ENCODE measurements at regions not wholly inside any gene's neighbourhood (a gene's known extent, or its start where the extent isn't known, plus 50 kb on each side); places are given as distances from the start of the nearest gene placed in this dataset.

DNA sequence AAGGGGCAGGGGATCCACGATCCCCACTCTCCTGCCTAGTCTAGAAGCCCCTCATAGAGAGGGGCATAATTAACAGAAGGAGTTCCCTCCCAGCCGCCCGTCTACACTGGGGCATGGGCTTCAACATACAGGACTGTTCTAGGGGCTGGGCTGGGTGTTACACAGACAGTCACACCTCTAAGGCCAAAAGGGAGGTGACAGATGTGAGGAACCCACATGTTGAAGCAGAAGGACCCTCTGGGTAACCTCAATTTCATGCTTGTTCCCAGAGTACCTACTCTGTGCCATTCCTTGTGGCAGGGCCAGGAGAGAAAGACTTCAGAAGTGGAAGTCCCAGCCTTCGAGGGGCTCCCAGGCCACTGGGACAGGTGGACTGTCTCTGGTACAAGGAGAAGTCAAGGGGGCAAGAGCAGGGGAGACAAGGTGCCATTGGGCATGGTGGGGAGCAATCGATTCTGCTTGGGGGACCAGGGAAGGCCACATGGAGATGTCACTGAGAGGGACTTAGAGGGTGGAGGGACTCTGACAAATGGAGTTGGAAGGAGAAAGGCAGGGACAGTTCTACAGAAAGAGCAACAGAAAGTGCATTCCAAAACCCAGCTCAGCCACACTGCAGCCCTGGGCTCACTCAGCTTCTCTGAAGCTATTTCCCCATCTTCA lies 71.3 kb downstream of the CPN2 start:
- DNase-seq (ENCODE audit: low spot score), result no peak

DNA sequence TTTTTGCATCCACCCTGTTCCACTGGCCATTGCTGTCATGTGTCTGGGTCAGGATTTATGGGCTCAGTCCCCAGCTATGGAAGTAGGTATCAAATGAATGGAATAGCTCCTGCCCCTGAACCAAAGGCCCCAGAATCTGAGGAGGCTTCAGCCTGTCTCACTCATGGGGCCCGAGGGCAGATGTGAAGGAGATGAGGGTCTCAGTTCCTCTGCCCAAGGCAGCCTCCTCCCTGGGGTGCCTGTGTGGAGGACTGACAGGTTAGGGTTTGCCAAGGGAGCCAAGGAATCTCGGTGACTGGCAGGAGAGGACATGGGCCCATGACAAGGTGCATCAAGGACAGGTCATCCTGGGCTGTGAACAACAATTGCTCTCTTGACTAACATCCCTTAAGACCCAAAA lies 70.4 kb downstream of the CPN2 start:
- DNase-seq (ENCODE audit: low spot score), result no peak

DNA sequence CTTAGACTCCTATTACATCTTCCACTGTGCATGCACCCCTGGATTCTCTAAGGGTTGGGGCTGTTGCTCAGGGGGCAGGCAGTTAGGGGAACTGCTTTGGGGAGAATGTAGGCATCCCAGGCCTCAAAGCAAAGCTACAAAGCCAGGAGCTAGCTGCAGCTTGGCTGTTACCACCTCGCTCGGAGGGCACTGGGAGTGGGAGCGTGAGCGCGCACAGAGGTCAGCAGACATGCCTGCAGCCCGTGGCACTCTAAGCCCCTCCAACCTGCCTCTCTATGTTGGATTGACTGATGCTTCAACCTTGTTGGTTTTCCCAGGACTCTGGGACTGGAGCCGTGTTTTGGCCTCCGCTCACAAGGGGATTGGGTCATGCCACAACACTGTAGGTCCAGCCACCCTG lies 69.8 kb downstream of the CPN2 start:
- no peak for DNase-seq (ENCODE audit: low spot score)

DNA sequence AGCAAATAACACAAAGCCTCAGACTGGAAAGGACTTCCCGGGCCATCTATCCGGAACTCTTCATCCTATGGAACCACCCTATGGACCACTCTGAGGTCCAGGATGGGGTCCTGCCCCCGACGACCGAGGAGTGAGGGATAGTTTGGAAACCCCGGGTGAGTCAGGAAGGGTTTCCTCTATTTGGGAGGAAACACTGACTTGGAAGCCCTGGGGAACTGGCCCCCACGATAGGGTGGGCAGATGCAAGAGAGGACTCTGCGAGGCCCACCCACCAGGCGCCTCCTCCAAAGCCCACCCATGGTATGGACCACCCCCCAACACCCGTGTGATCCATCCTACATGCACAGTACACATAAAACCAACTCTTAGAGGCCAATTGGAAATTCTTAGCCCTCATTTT lies 69.4 kb downstream of the CPN2 start:
- no peak for DNase-seq (ENCODE audit: low spot score)

DNA sequence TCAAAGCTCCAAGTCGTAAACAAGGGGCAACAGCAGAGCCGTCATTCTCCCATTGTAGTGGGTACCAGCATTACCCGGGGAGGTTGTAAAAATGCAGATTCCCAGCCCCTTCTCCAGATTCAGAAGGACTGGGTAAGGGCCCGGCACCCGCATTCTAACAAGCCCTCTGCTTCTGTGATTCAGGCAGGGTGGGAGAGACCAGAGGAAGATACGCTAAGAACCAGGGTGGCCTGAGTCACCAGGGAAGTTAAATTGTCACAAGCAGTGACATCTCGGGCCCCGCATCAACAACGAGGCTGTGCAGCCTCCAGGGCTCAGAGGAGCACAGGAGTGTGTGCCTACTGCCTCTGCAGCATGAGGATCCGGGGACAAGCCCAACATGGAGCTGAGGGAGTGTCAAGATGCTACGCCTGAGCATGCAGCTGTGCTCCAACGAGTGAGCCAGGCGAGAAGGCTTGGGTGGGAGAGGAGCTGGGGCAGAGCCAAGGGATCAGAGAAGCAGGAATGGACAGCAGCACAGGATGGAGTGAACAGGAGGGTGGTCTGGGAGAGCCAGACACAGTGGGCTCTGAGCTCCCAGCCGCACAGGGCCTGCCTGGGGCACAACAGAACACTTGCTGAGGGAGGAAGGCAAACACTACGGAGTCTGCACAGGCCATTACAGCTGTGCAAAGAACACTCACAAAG lies 68.5 kb downstream of the CPN2 start:
- DNase-seq (ENCODE audit: low spot score), result no peak

DNA sequence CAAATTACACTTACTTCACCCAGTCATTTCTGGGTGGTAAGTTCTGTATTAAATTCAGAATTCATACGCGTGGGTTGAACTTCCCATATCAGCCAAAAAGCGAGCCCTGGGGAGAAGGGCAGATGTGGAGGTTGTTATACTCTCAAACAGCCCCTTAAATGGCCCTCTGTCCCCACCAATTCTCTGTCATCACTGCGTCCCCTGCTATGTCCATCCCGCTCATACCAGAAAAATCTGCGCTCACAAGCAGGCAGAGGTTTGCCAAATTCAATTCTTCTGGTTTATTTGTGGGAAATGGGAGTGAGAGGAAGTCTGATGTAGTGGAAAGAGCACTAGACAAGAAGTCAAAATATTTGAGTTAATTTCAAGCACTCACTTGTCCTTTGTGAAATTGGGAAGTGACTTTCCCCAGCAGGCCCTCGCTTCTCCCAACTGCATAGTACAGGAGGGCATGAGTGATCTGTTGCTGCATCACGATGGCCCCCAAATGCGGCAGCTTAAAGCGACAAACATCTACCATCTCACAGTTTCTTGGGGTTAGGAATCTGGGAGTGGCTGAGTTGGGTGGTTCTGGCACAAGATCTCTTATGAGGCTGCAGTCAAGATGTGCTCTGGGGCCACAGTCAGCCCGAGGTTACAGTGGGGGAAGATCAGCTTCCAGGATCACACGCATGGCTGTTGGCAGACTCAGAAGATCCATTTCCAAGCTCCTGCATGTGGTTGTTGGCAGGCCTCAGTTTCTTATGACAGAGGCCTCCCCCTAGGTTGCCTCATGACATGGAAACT lies 67.7 kb downstream of the CPN2 start:
- no peak for DNase-seq (ENCODE audit: low spot score)

DNA sequence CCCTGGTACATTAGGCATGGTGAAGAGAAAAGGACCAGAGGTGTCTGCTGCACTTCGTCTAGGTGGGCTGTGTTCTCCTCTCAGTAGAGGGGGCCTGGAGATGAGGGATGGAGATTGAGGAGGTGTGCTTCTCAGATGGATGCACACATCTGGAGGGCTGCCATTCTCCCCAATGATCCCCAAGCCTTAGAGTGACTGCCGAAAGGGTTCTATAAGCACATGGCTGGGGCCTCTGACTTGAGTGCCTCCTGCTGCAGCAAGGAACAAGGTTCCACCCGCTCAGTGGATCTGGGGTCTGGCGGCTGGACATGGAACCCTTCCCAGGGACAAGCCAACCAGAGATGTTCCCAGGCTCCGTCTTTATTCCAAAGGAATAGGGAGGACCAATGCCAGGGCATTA lies 66.8 kb downstream of the CPN2 start:
- DNase-seq (ENCODE audit: low spot score), result no peak

DNA sequence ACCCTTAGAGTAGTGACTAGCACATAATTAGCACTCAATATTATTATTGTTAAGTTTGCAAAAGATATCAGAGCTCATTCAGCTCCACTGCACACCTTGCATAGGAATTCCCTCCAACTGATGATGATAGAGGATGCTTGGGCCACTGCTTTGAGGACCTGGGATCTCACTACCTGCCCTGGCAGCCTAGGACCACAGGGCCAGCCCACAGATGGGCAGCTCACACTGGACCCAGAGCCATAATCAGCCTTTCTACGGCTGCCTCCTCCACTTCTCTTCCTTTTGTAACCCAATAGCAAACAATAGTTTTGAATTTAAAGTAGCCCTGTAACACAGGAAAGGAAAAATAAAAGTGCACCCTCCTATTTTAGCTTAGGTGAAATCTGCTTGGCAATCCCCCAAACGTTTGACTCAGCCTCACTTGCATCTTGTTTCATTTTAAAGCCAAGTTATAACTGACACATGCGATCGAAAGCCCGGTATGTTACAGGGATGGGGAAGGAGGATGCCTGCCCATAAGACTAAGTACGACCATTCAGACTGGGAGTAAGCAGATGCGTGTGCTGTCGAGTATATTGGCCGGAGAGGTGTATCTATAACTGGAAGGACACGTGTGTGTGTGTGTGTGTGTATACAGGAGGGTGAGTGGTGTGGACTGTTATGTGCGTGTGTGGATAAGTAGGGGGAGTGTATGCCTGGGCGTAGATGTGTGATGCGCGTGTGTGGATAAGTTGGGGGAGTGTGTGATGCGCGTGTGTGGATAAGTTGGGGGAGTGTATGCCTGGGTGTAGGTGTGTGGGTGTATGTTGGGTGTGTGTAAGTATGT lies 65.9 kb downstream of the CPN2 start:
- no peak for DNase-seq (ENCODE audit: low spot score)

DNA sequence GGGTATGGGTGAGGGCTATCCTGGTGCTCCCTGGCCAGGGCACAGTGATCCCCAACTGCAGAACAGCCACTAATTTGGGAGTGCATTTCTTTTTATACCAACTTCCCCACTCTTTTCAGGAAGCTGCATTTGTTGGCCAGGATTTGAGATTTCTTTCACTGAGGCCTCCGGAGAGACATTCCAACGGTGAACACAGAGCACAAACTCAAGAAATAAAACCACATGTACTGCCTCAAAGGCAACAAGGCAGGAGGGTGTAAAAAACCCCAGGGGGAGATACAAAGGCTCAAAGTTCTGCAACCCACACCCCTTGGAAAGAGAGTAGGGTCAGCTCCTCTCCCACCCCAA lies 65.3 kb downstream of the CPN2 start:
- no peak for DNase-seq (ENCODE audit: low spot score)

DNA sequence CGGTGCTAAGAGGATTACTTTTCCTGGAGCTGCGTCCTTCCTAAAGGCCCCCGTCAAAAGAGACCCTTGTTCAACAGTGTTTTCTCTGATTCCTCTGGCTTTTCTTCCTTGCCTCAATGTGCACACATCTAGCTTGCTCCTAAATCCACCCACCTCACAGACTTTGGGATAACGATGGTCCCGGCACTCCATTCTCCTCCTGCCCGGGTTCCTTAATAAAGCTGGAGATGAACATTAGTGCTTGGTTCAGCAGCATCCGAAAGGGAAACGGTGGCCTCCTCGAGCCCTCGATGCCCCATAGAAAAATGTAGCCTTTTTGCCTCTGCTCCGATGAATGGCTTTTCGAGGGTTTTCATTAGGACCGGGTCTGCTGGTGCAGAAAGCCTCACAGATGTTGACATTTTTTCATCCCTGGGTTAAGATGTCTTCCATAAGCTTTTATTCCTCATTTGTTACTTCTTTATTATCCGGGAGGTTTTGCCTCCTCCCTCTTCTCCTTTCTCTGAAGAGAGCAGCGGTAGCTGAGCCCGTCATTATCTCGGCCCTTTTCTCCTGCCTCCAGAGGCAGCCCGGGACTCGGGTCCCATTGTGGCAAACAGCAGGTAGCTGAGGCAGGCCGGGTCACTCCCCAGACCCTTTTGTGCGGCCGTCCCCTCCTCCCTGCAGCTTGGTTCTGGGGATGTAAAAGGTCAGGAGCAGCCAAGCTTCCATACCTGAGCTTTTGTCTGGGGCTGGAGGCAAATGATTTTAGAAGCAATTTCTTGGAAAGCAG lies 64.6 kb downstream of the CPN2 start:
- DNase-seq (ENCODE audit: low spot score), result no peak

DNA sequence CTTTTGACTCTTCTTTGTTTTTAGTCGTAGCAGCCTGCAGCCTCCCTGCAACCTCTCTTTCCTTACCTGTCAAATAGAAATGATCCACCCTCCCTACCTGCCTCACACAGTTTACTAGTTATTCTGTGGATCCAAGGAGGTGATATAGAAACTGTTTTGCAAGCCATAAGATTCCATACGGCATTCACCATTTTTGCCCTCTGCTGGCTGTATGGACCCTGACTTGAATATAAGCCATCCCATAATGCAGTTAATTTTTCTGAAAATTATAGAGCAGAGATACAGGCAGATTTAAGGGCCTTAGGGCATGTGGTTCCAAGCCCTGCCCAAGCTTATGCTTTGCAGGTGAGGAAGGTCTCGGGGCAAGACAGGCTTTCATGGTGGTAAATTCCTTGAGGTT lies 63.8 kb downstream of the CPN2 start:
- DNase-seq (ENCODE audit: low spot score), result no peak

DNA sequence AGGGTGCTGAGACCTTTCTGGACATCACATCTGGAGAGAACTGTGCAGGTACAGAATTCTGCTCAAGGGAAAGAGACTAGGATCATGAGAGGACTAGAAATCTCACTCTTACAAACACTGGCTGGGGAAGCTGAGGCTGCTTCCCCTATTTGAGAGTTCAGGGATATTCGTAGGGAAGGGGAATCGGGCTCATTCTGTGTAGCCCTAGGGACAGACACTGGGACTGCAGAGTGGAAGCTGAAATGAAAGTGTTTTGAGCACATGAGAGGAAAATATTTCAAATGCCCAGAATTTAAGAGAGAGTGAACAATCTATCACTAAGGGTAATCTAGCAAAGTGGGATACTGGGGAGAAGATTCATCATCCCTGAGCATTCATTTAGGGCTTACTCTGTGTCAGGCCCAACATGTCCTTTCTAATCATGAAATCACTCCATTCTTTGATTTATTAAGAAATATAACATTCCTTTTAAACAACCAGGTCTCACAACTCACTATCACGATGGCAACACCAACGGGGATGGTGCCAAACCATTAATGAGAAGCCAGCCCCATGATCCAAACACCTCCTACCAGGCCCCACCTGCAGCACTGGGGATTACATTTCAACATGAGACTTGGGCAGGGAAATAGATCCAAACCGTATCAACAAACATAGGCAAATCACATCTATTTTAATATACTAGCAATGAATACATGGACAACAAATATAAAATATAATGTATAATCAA lies 63.0 kb downstream of the CPN2 start:
- DNase-seq (ENCODE audit: low spot score), result no peak

Data from Ammon's horn (tissue), 1 donor.